NCI-H1436 (cell line): ENCODE measurements at regions not wholly inside any gene's neighbourhood (a gene's known extent, or its start where the extent isn't known, plus 50 kb on each side); places are given as distances from the start of the nearest gene placed in this dataset.
"Not testable (repeated sequence)": the region's sequence is repeated elsewhere in the genome, so short reads cannot be mapped to it uniquely, and the experiment has no call there.

Experiments used
- DNase-seq: peaks from one replicate; lab custom pipeline; 2025; lab: John Stamatoyannopoulos, UW

GRCh38 chr5:84885485-84886258, 501.0 kb upstream of the EDIL3 start:
- DNase-seq = no peak

GRCh38 chr5:84881737-84882136, 497.1 kb upstream of the EDIL3 start:
- DNase-seq = no peak

- no peak for DNase-seq
Observed at GRCh38 chr5:84874196-84874595, 489.5 kb upstream of the EDIL3 start.

GRCh38 chr5:84872768-84873167, 488.1 kb upstream of the EDIL3 start:
- DNase-seq = no peak

- no peak for DNase-seq
Observed at GRCh38 chr5:84870369-84870768, 485.7 kb upstream of the EDIL3 start.

- DNase-seq = peak; percentile 1
Observed at GRCh38 chr5:84869675-84870074, 485.0 kb upstream of the EDIL3 start.

- not testable (repeated sequence) for DNase-seq
Observed at GRCh38 chr5:84863936-84864335, 479.3 kb upstream of the EDIL3 start.

- no peak for DNase-seq
Observed at GRCh38 chr5:84863020-84863419, 478.3 kb upstream of the EDIL3 start.

- no peak for DNase-seq
Observed at GRCh38 chr5:84862132-84862531, 477.5 kb upstream of the EDIL3 start.

GRCh38 chr5:84861306-84861705, 476.6 kb upstream of the EDIL3 start:
- DNase-seq = no peak

GRCh38 chr5:84859056-84859455, 474.4 kb upstream of the EDIL3 start:
- no peak for DNase-seq

GRCh38 chr5:84831701-84832100, 447.0 kb upstream of the EDIL3 start:
- DNase-seq = no peak

- no peak for DNase-seq
Observed at GRCh38 chr5:84830265-84830664, 445.6 kb upstream of the EDIL3 start.

GRCh38 chr5:84825606-84826005, 440.9 kb upstream of the EDIL3 start:
- no peak for DNase-seq

GRCh38 chr5:84821924-84822323, 437.2 kb upstream of the EDIL3 start:
- DNase-seq = no peak

GRCh38 chr5:84817953-84818352, 433.3 kb upstream of the EDIL3 start:
- DNase-seq = no peak

- no peak for DNase-seq
Observed at GRCh38 chr5:84816746-84817547, 432.3 kb upstream of the EDIL3 start.

GRCh38 chr5:84816160-84816559, 431.5 kb upstream of the EDIL3 start:
- no peak for DNase-seq

- no peak for DNase-seq
Observed at GRCh38 chr5:84805473-84805872, 420.8 kb upstream of the EDIL3 start.

- DNase-seq = no peak
Observed at GRCh38 chr5:84796399-84796798, 411.7 kb upstream of the EDIL3 start.

GRCh38 chr5:84794486-84795035, 409.9 kb upstream of the EDIL3 start:
- DNase-seq = no peak

- DNase-seq = no peak
Observed at GRCh38 chr5:84791730-84792129, 407.1 kb upstream of the EDIL3 start.

- no peak for DNase-seq
Observed at GRCh38 chr5:84791138-84791537, 406.5 kb upstream of the EDIL3 start.
